ENCODE measurements at regions not wholly inside any gene's neighbourhood (a gene's known extent, or its start where the extent isn't known, plus 50 kb on each side); places are given as distances from the start of the nearest gene placed in this dataset.

GRCh38 chr2:204365811-204366210, 179.5 kb upstream of the PARD3B start (continued):
- TF ChIP-seq, protein P1, sequence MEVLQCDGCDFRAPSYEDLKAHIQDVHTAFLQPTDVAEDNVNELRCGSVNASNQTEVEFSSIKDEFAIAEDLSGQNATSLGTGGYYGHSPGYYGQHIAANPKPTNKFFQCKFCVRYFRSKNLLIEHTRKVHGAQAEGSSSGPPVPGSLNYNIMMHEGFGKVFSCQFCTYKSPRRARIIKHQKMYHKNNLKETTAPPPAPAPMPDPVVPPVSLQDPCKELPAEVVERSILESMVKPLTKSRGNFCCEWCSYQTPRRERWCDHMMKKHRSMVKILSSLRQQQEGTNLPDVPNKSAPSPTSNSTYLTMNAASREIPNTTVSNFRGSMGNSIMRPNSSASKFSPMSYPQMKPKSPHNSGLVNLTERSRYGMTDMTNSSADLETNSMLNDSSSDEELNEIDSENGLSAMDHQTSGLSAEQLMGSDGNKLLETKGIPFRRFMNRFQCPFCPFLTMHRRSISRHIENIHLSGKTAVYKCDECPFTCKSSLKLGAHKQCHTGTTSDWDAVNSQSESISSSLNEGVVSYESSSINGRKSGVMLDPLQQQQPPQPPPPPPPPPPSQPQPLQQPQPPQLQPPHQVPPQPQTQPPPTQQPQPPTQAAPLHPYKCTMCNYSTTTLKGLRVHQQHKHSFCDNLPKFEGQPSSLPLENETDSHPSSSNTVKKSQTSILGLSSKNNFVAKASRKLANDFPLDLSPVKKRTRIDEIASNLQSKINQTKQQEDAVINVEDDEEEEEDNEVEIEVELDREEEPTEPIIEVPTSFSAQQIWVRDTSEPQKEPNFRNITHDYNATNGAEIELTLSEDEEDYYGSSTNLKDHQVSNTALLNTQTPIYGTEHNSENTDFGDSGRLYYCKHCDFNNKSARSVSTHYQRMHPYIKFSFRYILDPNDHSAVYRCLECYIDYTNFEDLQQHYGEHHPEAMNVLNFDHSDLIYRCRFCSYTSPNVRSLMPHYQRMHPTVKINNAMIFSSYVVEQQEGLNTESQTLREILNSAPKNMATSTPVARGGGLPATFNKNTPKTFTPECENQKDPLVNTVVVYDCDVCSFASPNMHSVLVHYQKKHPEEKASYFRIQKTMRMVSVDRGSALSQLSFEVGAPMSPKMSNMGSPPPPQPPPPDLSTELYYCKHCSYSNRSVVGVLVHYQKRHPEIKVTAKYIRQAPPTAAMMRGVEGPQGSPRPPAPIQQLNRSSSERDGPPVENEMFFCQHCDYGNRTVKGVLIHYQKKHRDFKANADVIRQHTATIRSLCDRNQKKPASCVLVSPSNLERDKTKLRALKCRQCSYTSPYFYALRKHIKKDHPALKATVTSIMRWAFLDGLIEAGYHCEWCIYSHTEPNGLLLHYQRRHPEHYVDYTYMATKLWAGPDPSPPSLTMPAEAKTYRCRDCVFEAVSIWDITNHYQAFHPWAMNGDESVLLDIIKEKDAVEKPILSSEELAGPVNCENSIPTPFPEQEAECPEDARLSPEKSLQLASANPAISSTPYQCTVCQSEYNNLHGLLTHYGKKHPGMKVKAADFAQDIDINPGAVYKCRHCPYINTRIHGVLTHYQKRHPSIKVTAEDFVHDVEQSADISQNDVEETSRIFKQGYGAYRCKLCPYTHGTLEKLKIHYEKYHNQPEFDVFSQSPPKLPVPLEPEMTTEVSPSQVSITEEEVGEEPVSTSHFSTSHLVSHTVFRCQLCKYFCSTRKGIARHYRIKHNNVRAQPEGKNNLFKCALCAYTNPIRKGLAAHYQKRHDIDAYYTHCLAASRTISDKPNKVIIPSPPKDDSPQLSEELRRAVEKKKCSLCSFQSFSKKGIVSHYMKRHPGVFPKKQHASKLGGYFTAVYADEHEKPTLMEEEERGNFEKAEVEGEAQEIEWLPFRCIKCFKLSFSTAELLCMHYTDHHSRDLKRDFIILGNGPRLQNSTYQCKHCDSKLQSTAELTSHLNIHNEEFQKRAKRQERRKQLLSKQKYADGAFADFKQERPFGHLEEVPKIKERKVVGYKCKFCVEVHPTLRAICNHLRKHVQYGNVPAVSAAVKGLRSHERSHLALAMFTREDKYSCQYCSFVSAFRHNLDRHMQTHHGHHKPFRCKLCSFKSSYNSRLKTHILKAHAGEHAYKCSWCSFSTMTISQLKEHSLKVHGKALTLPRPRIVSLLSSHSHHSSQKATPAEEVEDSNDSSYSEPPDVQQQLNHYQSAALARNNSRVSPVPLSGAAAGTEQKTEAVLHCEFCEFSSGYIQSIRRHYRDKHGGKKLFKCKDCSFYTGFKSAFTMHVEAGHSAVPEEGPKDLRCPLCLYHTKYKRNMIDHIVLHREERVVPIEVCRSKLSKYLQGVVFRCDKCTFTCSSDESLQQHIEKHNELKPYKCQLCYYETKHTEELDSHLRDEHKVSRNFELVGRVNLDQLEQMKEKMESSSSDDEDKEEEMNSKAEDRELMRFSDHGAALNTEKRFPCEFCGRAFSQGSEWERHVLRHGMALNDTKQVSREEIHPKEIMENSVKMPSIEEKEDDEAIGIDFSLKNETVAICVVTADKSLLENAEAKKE (CRISPR knock-in tag; IDR thresholded peaks at IDR 0.05): no peak

GRCh38 chr2:204367466-204367865, 177.8 kb upstream of the PARD3B start:
- Mint-ChIP-seq H3K27me3 (ENCODE audit: insufficient read depth, low read depth, poor library complexity) (peaks cover 4% of the 10 kb centered on the region), H3K4me1 (peaks cover 11% of the 10 kb centered on the region), H3K4me3 (no peak overlapping the region), H3K27ac (no peak overlapping the region), H3K9me3 (no peaks in the 10 kb centered on the region), H3K36me3 (ENCODE audit: low read depth) (no peaks in the 10 kb centered on the region)
- Histone ChIP-seq H3K36me3 (ENCODE audit: insufficient read depth) (no peaks in the 10 kb centered on the region), H3K4me1 (ENCODE audit: insufficient read depth) (0 out of 2 replicates have a peak, but pooled peaks cover 11% of the 10 kb centered on the region), H3K27me3 (ENCODE audit: insufficient read depth) (no peaks in the 10 kb centered on the region), H3K4me3 (no peak overlapping the region), H3F3A (replicated peaks; ENCODE audit: low read depth) (no peaks in the 10 kb centered on the region), H3K79me2 (replicated peaks; ENCODE audit: insufficient read depth) (no peaks in the 10 kb centered on the region), H2AFZ (no peak overlapping the region), H3K4me2 (no peak overlapping the region), H3K9me2 (ENCODE audit: insufficient read depth) (no peaks in the 10 kb centered on the region), H3K27ac (ENCODE audit: low read depth) (no peak overlapping the region), H4K20me1 (replicated peaks; ENCODE audit: insufficient read depth) (no peaks in the 10 kb centered on the region)
- no peak for DNase-seq (ENCODE audit: low spot score)
- no peak for TF ChIP-seq CTCF (conservative IDR thresholded peaks at IDR 0.05; ENCODE audit: low read depth in 2 of 2)
- no peak for TF ChIP-seq ZNF331 (CRISPR knock-in tag; IDR thresholded peaks at IDR 0.05; ENCODE audit: low read depth)
- TF ChIP-seq, protein P2, sequence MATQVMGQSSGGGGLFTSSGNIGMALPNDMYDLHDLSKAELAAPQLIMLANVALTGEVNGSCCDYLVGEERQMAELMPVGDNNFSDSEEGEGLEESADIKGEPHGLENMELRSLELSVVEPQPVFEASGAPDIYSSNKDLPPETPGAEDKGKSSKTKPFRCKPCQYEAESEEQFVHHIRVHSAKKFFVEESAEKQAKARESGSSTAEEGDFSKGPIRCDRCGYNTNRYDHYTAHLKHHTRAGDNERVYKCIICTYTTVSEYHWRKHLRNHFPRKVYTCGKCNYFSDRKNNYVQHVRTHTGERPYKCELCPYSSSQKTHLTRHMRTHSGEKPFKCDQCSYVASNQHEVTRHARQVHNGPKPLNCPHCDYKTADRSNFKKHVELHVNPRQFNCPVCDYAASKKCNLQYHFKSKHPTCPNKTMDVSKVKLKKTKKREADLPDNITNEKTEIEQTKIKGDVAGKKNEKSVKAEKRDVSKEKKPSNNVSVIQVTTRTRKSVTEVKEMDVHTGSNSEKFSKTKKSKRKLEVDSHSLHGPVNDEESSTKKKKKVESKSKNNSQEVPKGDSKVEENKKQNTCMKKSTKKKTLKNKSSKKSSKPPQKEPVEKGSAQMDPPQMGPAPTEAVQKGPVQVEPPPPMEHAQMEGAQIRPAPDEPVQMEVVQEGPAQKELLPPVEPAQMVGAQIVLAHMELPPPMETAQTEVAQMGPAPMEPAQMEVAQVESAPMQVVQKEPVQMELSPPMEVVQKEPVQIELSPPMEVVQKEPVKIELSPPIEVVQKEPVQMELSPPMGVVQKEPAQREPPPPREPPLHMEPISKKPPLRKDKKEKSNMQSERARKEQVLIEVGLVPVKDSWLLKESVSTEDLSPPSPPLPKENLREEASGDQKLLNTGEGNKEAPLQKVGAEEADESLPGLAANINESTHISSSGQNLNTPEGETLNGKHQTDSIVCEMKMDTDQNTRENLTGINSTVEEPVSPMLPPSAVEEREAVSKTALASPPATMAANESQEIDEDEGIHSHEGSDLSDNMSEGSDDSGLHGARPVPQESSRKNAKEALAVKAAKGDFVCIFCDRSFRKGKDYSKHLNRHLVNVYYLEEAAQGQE (IDR thresholded peaks at IDR 0.05; ENCODE audit: unreplicated experiment): no peak
- TF ChIP-seq CREB1 (CRISPR knock-in tag; IDR thresholded peaks at IDR 0.05; ENCODE audit: low read depth): no peak
- no peak for TF ChIP-seq JUNB (IDR thresholded peaks at IDR 0.05; ENCODE audit: unreplicated experiment)
- ATAC-seq: no peak

Measured in GM23338 (cell line).